OCI-LY1 (cell line): ENCODE measurements at regions not wholly inside any gene's neighbourhood (a gene's known extent, or its start where the extent isn't known, plus 50 kb on each side); places are given as distances from the start of the nearest gene placed in this dataset.
"Not testable (repeated sequence)": the region's sequence is repeated elsewhere in the genome, so short reads cannot be mapped to it uniquely, and the experiment has no call there.

ENCODE experiments used
- EZH2 ChIP-seq: fragments of 200-600 bp; sonication (generic), shearing (Covaris generic); IDR thresholded peaks from 2 replicates; pipeline ENCODE4 v1.8.0; 2017; ENCODE audit warnings: borderline replicate concordance, mixed run types, mild to moderate bottlenecking, antibody characterized with exemption, low read length, moderate library complexity, mixed read lengths
- TF ChIP-seq, protein P1 (sequence below): fragments of 200-600 bp; sonication (generic), shearing (Covaris generic); IDR thresholded peaks from 2 replicates; pipeline ENCODE4 v1.5.1; 2017; ENCODE audit warnings: mild to moderate bottlenecking, antibody characterized with exemption, low read length, moderate library complexity, mixed read lengths

GRCh38 chr7:55740053-55740452 lies 122.5 kb downstream of the SEPTIN14 start:
- TF ChIP-seq, protein P1, sequence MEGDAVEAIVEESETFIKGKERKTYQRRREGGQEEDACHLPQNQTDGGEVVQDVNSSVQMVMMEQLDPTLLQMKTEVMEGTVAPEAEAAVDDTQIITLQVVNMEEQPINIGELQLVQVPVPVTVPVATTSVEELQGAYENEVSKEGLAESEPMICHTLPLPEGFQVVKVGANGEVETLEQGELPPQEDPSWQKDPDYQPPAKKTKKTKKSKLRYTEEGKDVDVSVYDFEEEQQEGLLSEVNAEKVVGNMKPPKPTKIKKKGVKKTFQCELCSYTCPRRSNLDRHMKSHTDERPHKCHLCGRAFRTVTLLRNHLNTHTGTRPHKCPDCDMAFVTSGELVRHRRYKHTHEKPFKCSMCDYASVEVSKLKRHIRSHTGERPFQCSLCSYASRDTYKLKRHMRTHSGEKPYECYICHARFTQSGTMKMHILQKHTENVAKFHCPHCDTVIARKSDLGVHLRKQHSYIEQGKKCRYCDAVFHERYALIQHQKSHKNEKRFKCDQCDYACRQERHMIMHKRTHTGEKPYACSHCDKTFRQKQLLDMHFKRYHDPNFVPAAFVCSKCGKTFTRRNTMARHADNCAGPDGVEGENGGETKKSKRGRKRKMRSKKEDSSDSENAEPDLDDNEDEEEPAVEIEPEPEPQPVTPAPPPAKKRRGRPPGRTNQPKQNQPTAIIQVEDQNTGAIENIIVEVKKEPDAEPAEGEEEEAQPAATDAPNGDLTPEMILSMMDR: not testable (repeated sequence)
- TF ChIP-seq EZH2: not testable (repeated sequence)
